ENCODE measurements at regions not wholly inside any gene's neighbourhood (a gene's known extent, or its start where the extent isn't known, plus 50 kb on each side); places are given as distances from the start of the nearest gene placed in this dataset.

GRCh38 chr1:96552451-96552850 is 169.1 kb upstream of the PTBP2 start:
- H3K36me3 ChIP-seq (ENCODE audit: control insufficient read depth in 2 of 2, insufficient read depth in 1 of 2, low read length in 2 of 2) = no peaks in the 10 kb centered on the region
- H3K4me1 ChIP-seq (ENCODE audit: control insufficient read depth, insufficient read depth, low read length) = no peaks in the 10 kb centered on the region
- no peak overlapping the region for H3K4me3 ChIP-seq (ENCODE audit: low read depth, low read length)
- no peak overlapping the region for H3K27ac ChIP-seq (ENCODE audit: extremely low read depth, low read depth, low read length)
- H3K9me3 ChIP-seq (ENCODE audit: control insufficient read depth, insufficient read depth, low read depth, low read length) = no peaks in the 10 kb centered on the region
- TF ChIP-seq ZNF501 (tag by site-specific recombination; IDR thresholded peaks at IDR 0.05) = no peak
- CTCF ChIA-PET = no interaction called here
- POLR2A ChIA-PET = no interaction called here

GRCh38 chr1:96553811-96554210 is 167.8 kb upstream of the PTBP2 start:
- no peaks in the 10 kb centered on the region for H3K9me3 ChIP-seq (ENCODE audit: control insufficient read depth, insufficient read depth, low read depth, low read length)
- no peaks in the 10 kb centered on the region for H3K36me3 ChIP-seq (ENCODE audit: control insufficient read depth in 2 of 2, insufficient read depth in 1 of 2, low read length in 2 of 2)
- no peak for TF ChIP-seq ZNF600 (tag by site-specific recombination; IDR thresholded peaks at IDR 0.05)
- TF ChIP-seq ZNF366 (tag by site-specific recombination; conservative IDR thresholded peaks at IDR 0.05) = no peak
- no peak for TF ChIP-seq ZNF626 (tag by site-specific recombination; IDR thresholded peaks at IDR 0.05)
- TF ChIP-seq ZNF664 (tag by site-specific recombination; IDR thresholded peaks at IDR 0.05) = no peak
- no peak for TF ChIP-seq KLF16 (tag by site-specific recombination; IDR thresholded peaks at IDR 0.05)
- no peak for TF ChIP-seq ZNF362 (tag by site-specific recombination; IDR thresholded peaks at IDR 0.05)
- TF ChIP-seq ZNF768 (tag by site-specific recombination; IDR thresholded peaks at IDR 0.05) = no peak
- no peak for TF ChIP-seq ZNF148 (tag by site-specific recombination; IDR thresholded peaks at IDR 0.05; ENCODE audit: borderline replicate concordance)
- TF ChIP-seq ZNF561 (tag by site-specific recombination; IDR thresholded peaks at IDR 0.05; ENCODE audit: borderline replicate concordance) = no peak
- TF ChIP-seq ZNF341 (tag by site-specific recombination; IDR thresholded peaks at IDR 0.05; ENCODE audit: low read depth) = no peak
- no peak for TF ChIP-seq ZNF791 (tag by site-specific recombination; IDR thresholded peaks at IDR 0.05)
- no peak for TF ChIP-seq REPIN1 (tag by site-specific recombination; IDR thresholded peaks at IDR 0.05; ENCODE audit: low read depth)
- TF ChIP-seq ZNF621 (tag by site-specific recombination; IDR thresholded peaks at IDR 0.05) = no peak
- no peak for TF ChIP-seq ZFP41 (tag by site-specific recombination; IDR thresholded peaks at IDR 0.05; ENCODE audit: borderline replicate concordance)
- TF ChIP-seq AEBP2 (tag by site-specific recombination; IDR thresholded peaks at IDR 0.05; ENCODE audit: borderline replicate concordance) = no peak
- TF ChIP-seq BCL11B (tag by site-specific recombination; IDR thresholded peaks at IDR 0.05; ENCODE audit: low read depth) = no peak
- no peak for TF ChIP-seq SP7 (tag by site-specific recombination; IDR thresholded peaks at IDR 0.05)
- no peak for TF ChIP-seq CTCF (tag by site-specific recombination; IDR thresholded peaks at IDR 0.05)
- no peak for TF ChIP-seq ZNF548 (tag by site-specific recombination; IDR thresholded peaks at IDR 0.05)
- no peak for TF ChIP-seq ZNF530 (tag by site-specific recombination; IDR thresholded peaks at IDR 0.05; ENCODE audit: low read depth)
- ChIA-PET CTCF (interaction anchor here (1.2 kb wide), 1 partner anchor 76 kb away, joined by 3 read pairs; no protein-coding TSS in a partner anchor), POLR2A (no interaction called here)
- no peak overlapping the region for H3K4me3 ChIP-seq (ENCODE audit: low read depth, low read length)
- H3K4me1 ChIP-seq (ENCODE audit: control insufficient read depth, insufficient read depth, low read length) = no peaks in the 10 kb centered on the region
- no peak overlapping the region for H3K27ac ChIP-seq (ENCODE audit: extremely low read depth, low read depth, low read length)

Measured in HEK293 (cell line).